ENCODE measurements at regions not wholly inside any gene's neighbourhood (a gene's known extent, or its start where the extent isn't known, plus 50 kb on each side); places are given as distances from the start of the nearest gene placed in this dataset.

- TF ChIP-seq FOSL1 (IDR thresholded peaks at IDR 0.05; ENCODE audit: low read depth) (no peak), ELF1 (IDR thresholded peaks at IDR 0.05; ENCODE audit: borderline replicate concordance, low read depth) (no peak), EZH2phosphoT487 (IDR thresholded peaks at IDR 0.05; ENCODE audit: borderline replicate concordance) (no peak), MAX (IDR thresholded peaks at IDR 0.05) (no peak), EZH2 (IDR thresholded peaks at IDR 0.05) (no peak), CBX3 (IDR thresholded peaks at IDR 0.05; ENCODE audit: low read depth) (no peak), EGR1 (IDR thresholded peaks at IDR 0.05; ENCODE audit: low read depth) (no peak)
- RAD21 ChIA-PET (ENCODE audit: low non-redundant PET in 1 of 2, low total read pairs in 2 of 2, uncharacterized antibody in 2 of 2, unreplicated experiment in 2 of 2), result no interaction called here
These were observed 97.0 kb downstream of the MID1IP1 start for GRCh38 chrX:38898261-38898660.

GRCh38 chrX:38899650-38900049 is 98.4 kb downstream of the MID1IP1 start:
- no peak overlapping the region for H3K4me2 ChIP-seq (ENCODE audit: low read length)
- no peaks in the 10 kb centered on the region for H3K9me2 ChIP-seq (ENCODE audit: insufficient read depth)
- RAD21 ChIA-PET (ENCODE audit: low non-redundant PET in 1 of 2, low total read pairs in 2 of 2, uncharacterized antibody in 2 of 2, unreplicated experiment in 2 of 2), result no interaction called here
- no peak overlapping the region for H3K27ac ChIP-seq (ENCODE audit: low read depth, low read length)
- ATAC-seq, result no peak
- no peaks in the 10 kb centered on the region for H4K20me1 ChIP-seq (ENCODE audit: insufficient read depth)
- no peak overlapping the region for H3K9ac ChIP-seq (ENCODE audit: low read length)
- no peak overlapping the region for H2AFZ ChIP-seq (ENCODE audit: low read depth, low read length, poor library complexity, severe bottlenecking)
- no peaks in the 10 kb centered on the region for H3K9me3 ChIP-seq (ENCODE audit: control insufficient read depth in 1 of 2, insufficient read depth in 1 of 2, low read depth in 1 of 2, low read length in 2 of 2)
- H3K79me2 ChIP-seq (ENCODE audit: insufficient read depth, low read length), result no peaks in the 10 kb centered on the region
- CTCF ChIA-PET, result no interaction called here
- intact Hi-C loops (cut with micrococcal nuclease), result no loop called here
- DNase-seq (ENCODE audit: low read depth, low spot score), result no peak
- H3K4me3 ChIP-seq (replicated peaks in 1 of 2; ENCODE audit: low read depth in 1 of 2, low read length in 2 of 2), result no peak overlapping the region
- BruUV-seq (replicated peaks), result no TSS peak
- POLR2A ChIA-PET, result no interaction called here
- H3K36me3 ChIP-seq (ENCODE audit: control insufficient read depth in 1 of 2, insufficient read depth in 2 of 2, low read length in 2 of 2), result no peaks in the 10 kb centered on the region
- no peaks in the 10 kb centered on the region for H3K4me1 ChIP-seq (ENCODE audit: control insufficient read depth in 1 of 2, insufficient read depth in 2 of 2, low read length in 2 of 2)
- TF ChIP-seq POLR2A (IDR thresholded peaks at IDR 0.05; ENCODE audit: borderline replicate concordance, extremely low read depth, insufficient read depth, insufficient read length) (no peak), EGR1 (IDR thresholded peaks at IDR 0.05; ENCODE audit: low read depth) (no peak), MAX (IDR thresholded peaks at IDR 0.05) (no peak), EZH2 (IDR thresholded peaks at IDR 0.05) (no peak), JUND (IDR thresholded peaks at IDR 0.05) (no peak), CTCF (IDR thresholded peaks at IDR 0.05 in 2 of 3, conservative IDR thresholded peaks at IDR 0.05 in 1 of 3; ENCODE audit: borderline replicate concordance in 1 of 3, insufficient read depth in 1 of 3, low read depth in 2 of 3, low read length in 2 of 3) (no peak), ATF3 (IDR thresholded peaks at IDR 0.05) (no peak), ELF1 (IDR thresholded peaks at IDR 0.05; ENCODE audit: borderline replicate concordance, low read depth) (no peak), CEBPB (IDR thresholded peaks at IDR 0.05; ENCODE audit: low read depth) (no peak), CBX3 (IDR thresholded peaks at IDR 0.05; ENCODE audit: low read depth) (no peak), TCF7L2 (IDR thresholded peaks at IDR 0.05; ENCODE audit: borderline replicate concordance, extremely low read depth, insufficient read depth, insufficient read length) (no peak), RAD21 (IDR thresholded peaks at IDR 0.05; ENCODE audit: low read depth) (no peak)
- no peaks in the 10 kb centered on the region for H3K27me3 ChIP-seq (ENCODE audit: insufficient read depth, low read length)

More at GRCh38 chrX:38898261-38898660, 97.0 kb downstream of the MID1IP1 start:
- no peak for ATAC-seq
- no peaks in the 10 kb centered on the region for H3K9me2 ChIP-seq (ENCODE audit: insufficient read depth)
- no peak overlapping the region for H3K9ac ChIP-seq (ENCODE audit: low read length)
- intact Hi-C loops (cut with micrococcal nuclease), result no loop called here
- no peaks in the 10 kb centered on the region for H4K20me1 ChIP-seq (ENCODE audit: insufficient read depth)
- no peaks in the 10 kb centered on the region for H3K36me3 ChIP-seq (ENCODE audit: control insufficient read depth in 1 of 2, insufficient read depth in 2 of 2, low read length in 2 of 2)
- DNase-seq (ENCODE audit: low read depth, low spot score), result no peak
- H3K4me2 ChIP-seq (ENCODE audit: low read length), result no peak overlapping the region
- H3K4me1 ChIP-seq (ENCODE audit: control insufficient read depth in 1 of 2, insufficient read depth in 2 of 2, low read length in 2 of 2), result no peaks in the 10 kb centered on the region
- no peak overlapping the region for H3K4me3 ChIP-seq (replicated peaks in 1 of 2; ENCODE audit: low read depth in 1 of 2, low read length in 2 of 2)
- no peak overlapping the region for H2AFZ ChIP-seq (ENCODE audit: low read depth, low read length, poor library complexity, severe bottlenecking)
- BruUV-seq (replicated peaks), result no TSS peak
- H3K79me2 ChIP-seq (ENCODE audit: insufficient read depth, low read length), result no peaks in the 10 kb centered on the region
- no peaks in the 10 kb centered on the region for H3K27me3 ChIP-seq (ENCODE audit: insufficient read depth, low read length)
- H3K9me3 ChIP-seq (ENCODE audit: control insufficient read depth in 1 of 2, insufficient read depth in 1 of 2, low read depth in 1 of 2, low read length in 2 of 2), result no peaks in the 10 kb centered on the region
- POLR2A ChIA-PET, result no interaction called here
- H3K27ac ChIP-seq (ENCODE audit: low read depth, low read length), result no peak overlapping the region
- CTCF ChIA-PET, result no interaction called here

All from HCT116 (cell line).